ENCODE measurements at regions not wholly inside any gene's neighbourhood (a gene's known extent, or its start where the extent isn't known, plus 50 kb on each side); places are given as distances from the start of the nearest gene placed in this dataset.
"Not testable (repeated sequence)": the region's sequence is repeated elsewhere in the genome, so short reads cannot be mapped to it uniquely, and the experiment has no call there.

GRCh38 chr12:5170844-5171243 lies 127.2 kb downstream of the KCNA5 start:
- TF ChIP-seq CTCF (IDR thresholded peaks at IDR 0.05; ENCODE audit: low read depth, low read length), result no peak
- DNase-seq (ENCODE audit: low read depth, low spot score), result no peak
- no peak overlapping the region for H3K4me3 ChIP-seq (ENCODE audit: low read depth, low read length)
- H3K27me3 ChIP-seq (ENCODE audit: control insufficient read depth, insufficient read depth, low read length), result no peaks in the 10 kb centered on the region
- CTCF ChIA-PET, result interaction anchor here (0.6 to 6.6 kb wide), 14 partner anchors 8 to 478 kb away, joined by 3 to 34 read pairs (median 4); no protein-coding TSS in a partner anchor
- H3K9me3 ChIP-seq (ENCODE audit: control insufficient read depth, insufficient read depth, low read length), result no peaks in the 10 kb centered on the region
- H3K27ac ChIP-seq (ENCODE audit: low read depth, low read length), result no peak overlapping the region
- POLR2A ChIA-PET, result no interaction called here

- DNase-seq (ENCODE audit: low read depth, low spot score), result peak; percentile 47
- Histone ChIP-seq H3K27ac (ENCODE audit: low read depth, low read length) (no peak overlapping the region), H3K27me3 (ENCODE audit: control insufficient read depth, insufficient read depth, low read length) (no peaks in the 10 kb centered on the region), H3K9me3 (ENCODE audit: control insufficient read depth, insufficient read depth, low read length) (no peaks in the 10 kb centered on the region), H3K4me3 (ENCODE audit: low read depth, low read length) (no peak overlapping the region)
- ChIA-PET POLR2A (no interaction called here), CTCF (interaction anchor here (0.8 to 6.6 kb wide), 13 partner anchors 9 to 477 kb away, joined by 3 to 34 read pairs (median 5); no protein-coding TSS in a partner anchor)
- peak; percentile 81 for TF ChIP-seq CTCF (IDR thresholded peaks at IDR 0.05; ENCODE audit: low read depth, low read length)
Observed at GRCh38 chr12:5171701-5172100, 128.0 kb downstream of the KCNA5 start.

- Histone ChIP-seq H3K27ac (ENCODE audit: low read depth, low read length) (no peak overlapping the region), H3K4me3 (ENCODE audit: low read depth, low read length) (no peak overlapping the region), H3K27me3 (ENCODE audit: control insufficient read depth, insufficient read depth, low read length) (no peaks in the 10 kb centered on the region), H3K9me3 (ENCODE audit: control insufficient read depth, insufficient read depth, low read length) (no peaks in the 10 kb centered on the region)
- no peak for TF ChIP-seq CTCF (IDR thresholded peaks at IDR 0.05; ENCODE audit: low read depth, low read length)
- CTCF ChIA-PET, result interaction anchor here (0.6 to 6.6 kb wide), 4 partner anchors 9 to 255 kb away, joined by 3 to 34 read pairs (median 4); no protein-coding TSS in a partner anchor
- POLR2A ChIA-PET, result no interaction called here
- DNase-seq (ENCODE audit: low read depth, low spot score), result no peak
Observed at GRCh38 chr12:5172886-5173285, 129.2 kb downstream of the KCNA5 start.

- POLR2A ChIA-PET, result no interaction called here
- Histone ChIP-seq H3K27ac (ENCODE audit: low read depth, low read length) (no peak overlapping the region), H3K27me3 (ENCODE audit: control insufficient read depth, insufficient read depth, low read length) (no peaks in the 10 kb centered on the region), H3K4me3 (ENCODE audit: low read depth, low read length) (no peak overlapping the region), H3K9me3 (ENCODE audit: control insufficient read depth, insufficient read depth, low read length) (no peaks in the 10 kb centered on the region)
- TF ChIP-seq CTCF (IDR thresholded peaks at IDR 0.05; ENCODE audit: low read depth, low read length), result no peak
- CTCF ChIA-PET, result interaction anchor here (0.6 to 6.6 kb wide), 6 partner anchors 8 to 476 kb away, joined by 3 to 34 read pairs (median 3); no protein-coding TSS in a partner anchor
- no peak for DNase-seq (ENCODE audit: low read depth, low spot score)
Observed at GRCh38 chr12:5173511-5174011, 129.9 kb downstream of the KCNA5 start.

- H3K27ac ChIP-seq (ENCODE audit: low read depth, low read length); POLR2A ChIA-PET; H3K9me3 ChIP-seq (ENCODE audit: control insufficient read depth, insufficient read depth, low read length); DNase-seq (ENCODE audit: low read depth, low spot score); H3K27me3 ChIP-seq (ENCODE audit: control insufficient read depth, insufficient read depth, low read length); H3K4me3 ChIP-seq (ENCODE audit: low read depth, low read length): not testable (repeated sequence)
- CTCF ChIA-PET, result interaction anchor here (6.6 kb wide), 1 partner anchor 253 kb away, joined by 34 read pairs; no protein-coding TSS in a partner anchor
Observed at GRCh38 chr12:5175415-5175814, 131.7 kb downstream of the KCNA5 start.
